CD4-positive, alpha-beta T cell (primary cell): ENCODE measurements at regions not wholly inside any gene's neighbourhood (a gene's known extent, or its start where the extent isn't known, plus 50 kb on each side); places are given as distances from the start of the nearest gene placed in this dataset.
"Not testable (repeated sequence)": the region's sequence is repeated elsewhere in the genome, so short reads cannot be mapped to it uniquely, and the experiment has no call there.

Experiments used
- ATAC-seq: fragments of 200-7000 bp; cut with Tn5 transposase; one replicate; pipeline ENCODE4 v1.10.0; 2022; ENCODE audit warnings: mild to moderate bottlenecking; ENCODE audit not compliant: poor library complexity
- CTCF ChIA-PET: fragments of 350-600 bp; sonication (Branson Sonifier 250); formaldehyde crosslinking; loops from one replicate; lab custom pipeline; 2021; ENCODE audit warnings: antibody characterized with exemption, inconsistent platforms; lab: Charles Lee
- POLR2A ChIA-PET: fragments of 350-600 bp; sonication (Branson Sonifier 250); formaldehyde crosslinking; loops from one replicate; lab custom pipeline; 2021; ENCODE audit warnings: antibody characterized with exemption, inconsistent platforms; lab: Charles Lee
- DNase-seq, 14 experiments: peaks; one replicate each; pipeline ENCODE4 v3.0.0-alpha.2; 2013 to 2020; ENCODE audit warnings: mixed read lengths in 2 of 14
- H3K27ac ChIP-seq, 2 donors: one replicate each; pipeline versions ENCODE4 v1.5.1 to v1.7.0; 2013; ENCODE audit warnings: low read length in 2 of 2, low read depth in 1 of 2, mild to moderate bottlenecking in 1 of 2
- H3K27me3 ChIP-seq, 2 experiments: 1 replicate in 1 of 2; 2 replicates in 1 of 2; pipeline versions ENCODE4 v1.6.1 to v1.7.0; 2013; ENCODE audit warnings: low read length in 2 of 2, control low read depth in 1 of 2, mild to moderate bottlenecking in 1 of 2, moderate library complexity in 1 of 2; ENCODE audit not compliant: insufficient read depth in 2 of 2, control insufficient read depth in 1 of 2
- H3K36me3 ChIP-seq: one replicate; pipeline ENCODE4 v1.6.1; 2013; ENCODE audit warnings: low read length, control low read depth; ENCODE audit not compliant: insufficient read depth
- H3K4me1 ChIP-seq: one replicate; pipeline ENCODE4 v1.6.1; 2013; ENCODE audit warnings: low read length, control low read depth; ENCODE audit not compliant: insufficient read depth
- H3K4me3 ChIP-seq: one replicate; pipeline ENCODE4 v1.5.1; 2013; ENCODE audit warnings: mild to moderate bottlenecking, low read length, moderate library complexity
- H3K9me3 ChIP-seq, 2 experiments: 1 replicate in 1 of 2; 2 replicates in 1 of 2; pipeline versions ENCODE4 v1.6.1 to v1.7.0; 2013; ENCODE audit warnings: low read length in 2 of 2, mild to moderate bottlenecking in 2 of 2, control low read depth in 1 of 2, moderate library complexity in 1 of 2; ENCODE audit not compliant: control insufficient read depth in 1 of 2, insufficient read depth in 1 of 2
- H3K27ac Mint-ChIP-seq: one replicate; pipeline ENCODE4 v1.8.0; 2020; ENCODE audit warnings: mixed read lengths
- H3K27me3 Mint-ChIP-seq: one replicate; pipeline ENCODE4 v1.8.0; 2021; ENCODE audit warnings: mixed read lengths
- H3K36me3 Mint-ChIP-seq: one replicate; pipeline ENCODE4 v1.8.0; 2021; ENCODE audit warnings: low read depth, mixed read lengths
- H3K4me1 Mint-ChIP-seq: one replicate; pipeline ENCODE4 v1.8.0; 2021; ENCODE audit warnings: low read depth, mixed read lengths
- H3K4me3 Mint-ChIP-seq: one replicate; pipeline ENCODE4 v1.8.0; 2020; ENCODE audit warnings: mild to moderate bottlenecking, mixed read lengths
- H3K9me3 Mint-ChIP-seq: one replicate; pipeline ENCODE4 v1.8.0; 2020; ENCODE audit warnings: mixed read lengths
- CTCF ChIP-seq: fragments of 200-600 bp; IDR thresholded peaks from one replicate; pipeline ENCODE4 v1.8.0; 2022; ENCODE audit warnings: antibody characterized with exemption, mild to moderate bottlenecking
- intact Hi-C, 2 experiments: fragments of 100-400 bp; cut with DNase I in 1 of 2; cut with micrococcal nuclease in 1 of 2; formaldehyde crosslinking; loops; one replicate each; pipeline versions ENCODE4 v1.15.1 to v1.9.0; 2023 to 2025; cut with DNase I, micrococcal nuclease

- no peaks in the 10 kb centered on the region for H3K27me3 ChIP-seq
- CTCF ChIA-PET, result no interaction called here
- H3K36me3 ChIP-seq, result no peaks in the 10 kb centered on the region
- no peaks in the 10 kb centered on the region for H3K4me1 Mint-ChIP-seq
- H3K27me3 Mint-ChIP-seq, result no peaks in the 10 kb centered on the region
- DNase-seq, result no peak
- TF ChIP-seq CTCF, result no peak
- intact Hi-C loops, result no loop called here
- no peaks in the 10 kb centered on the region for H3K36me3 Mint-ChIP-seq
- no peak overlapping the region for H3K4me3 Mint-ChIP-seq
- no peak for ATAC-seq
- H3K27ac Mint-ChIP-seq, result no peak overlapping the region
- H3K9me3 Mint-ChIP-seq, result peaks cover 3% of the 10 kb centered on the region
- POLR2A ChIA-PET, result no interaction called here
- no peak overlapping the region for H3K4me3 ChIP-seq
- H3K4me1 ChIP-seq, result no peaks in the 10 kb centered on the region
- H3K9me3 ChIP-seq, result no peaks in the 10 kb centered on the region
- no peak overlapping the region for H3K27ac ChIP-seq
These were observed 548.4 kb upstream of the FSHR start for GRCh38 chr2:49702740-49703139.

DNA sequence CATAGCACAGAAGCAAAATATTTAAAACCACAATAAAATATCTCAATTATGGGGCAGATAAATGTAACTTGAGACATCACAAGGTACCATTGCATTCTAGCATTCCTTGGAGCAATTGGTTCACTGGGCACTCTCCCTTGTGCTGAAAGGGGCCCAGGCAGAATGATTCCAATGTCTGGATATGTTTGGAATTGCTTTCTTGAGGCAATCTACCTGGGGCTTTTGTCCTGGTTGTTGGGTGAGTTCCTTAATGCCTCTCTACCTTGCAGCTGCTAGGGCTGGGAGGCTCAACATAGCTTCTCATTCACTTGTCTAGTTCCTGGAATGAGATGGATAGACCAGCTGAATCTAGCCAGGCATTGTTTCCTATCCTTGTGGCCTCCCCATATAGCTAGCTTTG is 539.6 kb upstream of the FSHR start:
- intact Hi-C loops, result no loop called here

DNA sequence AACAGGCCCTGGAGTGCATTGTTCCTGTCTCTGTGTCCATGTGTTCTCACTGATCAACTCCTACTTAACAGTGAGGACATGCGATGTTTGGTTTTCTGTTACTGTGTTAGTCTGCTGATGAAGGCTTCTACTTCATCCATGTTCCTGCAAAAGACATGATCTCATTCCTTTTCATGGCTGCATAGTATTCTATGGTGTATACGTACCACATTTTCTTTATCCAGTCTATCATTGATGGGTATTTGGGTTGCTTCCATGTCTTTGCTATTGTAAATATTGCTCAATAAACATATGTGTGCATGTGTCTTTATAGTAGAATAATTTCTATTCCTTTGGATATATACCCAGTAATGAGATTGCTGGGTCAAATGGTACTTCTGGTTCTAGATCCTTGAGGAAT is 537.7 kb upstream of the FSHR start:
- H3K9me3 Mint-ChIP-seq, POLR2A ChIA-PET, H3K4me1 Mint-ChIP-seq, H3K36me3 Mint-ChIP-seq, ATAC-seq, H3K36me3 ChIP-seq, H3K27ac ChIP-seq, H3K27me3 ChIP-seq, H3K4me1 ChIP-seq, DNase-seq, H3K27ac Mint-ChIP-seq, intact Hi-C loops, H3K4me3 Mint-ChIP-seq, CTCF ChIA-PET, H3K27me3 Mint-ChIP-seq, H3K9me3 ChIP-seq, H3K4me3 ChIP-seq: not testable (repeated sequence)

More for the DNA sequence above, 539.6 kb upstream of the FSHR start:
- no peak for TF ChIP-seq CTCF
- ChIA-PET POLR2A (no interaction called here), CTCF (no interaction called here)
- no peaks in the 10 kb centered on the region for H3K36me3 ChIP-seq
- no peak overlapping the region for H3K4me3 ChIP-seq
- H3K4me1 Mint-ChIP-seq, result no peaks in the 10 kb centered on the region
- no peak for DNase-seq
- ATAC-seq, result no peak
- H3K27ac Mint-ChIP-seq, result no peak overlapping the region
- H3K36me3 Mint-ChIP-seq, result no peaks in the 10 kb centered on the region
- H3K27me3 Mint-ChIP-seq, result no peaks in the 10 kb centered on the region
- no peaks in the 10 kb centered on the region for H3K9me3 Mint-ChIP-seq
- H3K4me3 Mint-ChIP-seq, result no peak overlapping the region
- no peaks in the 10 kb centered on the region for H3K9me3 ChIP-seq
- H3K27ac ChIP-seq, result no peak overlapping the region
- no peaks in the 10 kb centered on the region for H3K27me3 ChIP-seq
- H3K4me1 ChIP-seq, result no peaks in the 10 kb centered on the region

- no peak for TF ChIP-seq CTCF
- ChIA-PET POLR2A (no interaction called here), CTCF (interaction anchor here (0.7 kb wide), 1 partner anchor 454 kb away, joined by 3 read pairs; no protein-coding TSS in a partner anchor)
- Histone ChIP-seq H3K27me3 (no peaks in the 10 kb centered on the region), H3K9me3 (peaks cover 0 to 4% of the 10 kb centered on the region in 2 experiments), H3K4me3 (no peak overlapping the region), H3K36me3 (no peaks in the 10 kb centered on the region), H3K4me1 (no peaks in the 10 kb centered on the region), H3K27ac (no peak overlapping the region)
- intact Hi-C loops, result loop anchor here in 1 of 2 experiments (2.0 kb wide), 1 partner anchor 457 kb away; no protein-coding TSS in a partner anchor
- H3K27me3 Mint-ChIP-seq, result no peaks in the 10 kb centered on the region
- H3K36me3 Mint-ChIP-seq, result no peaks in the 10 kb centered on the region
- peaks cover 2% of the 10 kb centered on the region for H3K9me3 Mint-ChIP-seq
- ATAC-seq (no peak), DNase-seq (no peak)
- H3K4me1 Mint-ChIP-seq, result no peaks in the 10 kb centered on the region
- no peak overlapping the region for H3K4me3 Mint-ChIP-seq
- no peak overlapping the region for H3K27ac Mint-ChIP-seq
These were observed 533.6 kb upstream of the FSHR start for GRCh38 chr2:49687918-49688317.
